BJ (cell line): ENCODE measurements at regions not wholly inside any gene's neighbourhood (a gene's known extent, or its start where the extent isn't known, plus 50 kb on each side); places are given as distances from the start of the nearest gene placed in this dataset.

Experiments used
- CTCF ChIA-PET: fragments of 350-600 bp; formaldehyde crosslinking; extraction: SDS; loops from one replicate; lab custom pipeline; 2021; ENCODE audit warnings: antibody characterized with exemption, inconsistent platforms; lab: Yijun Ruan, JAX
- POLR2A ChIA-PET: fragments of 300-600 bp; sonication (Branson Sonifier 250); formaldehyde crosslinking; extraction: SDS; loops from one replicate; lab custom pipeline; 2021; ENCODE audit warnings: antibody characterized with exemption; lab: Charles Lee
- DNase-seq: peaks from one replicate; pipeline ENCODE4 v3.0.0-alpha.2; 2011; ENCODE audit warnings: low read depth
- H3K27me3 ChIP-seq: 2 replicates; pipeline ENCODE4 v1.6.0; 2011; ENCODE audit warnings: low read length; ENCODE audit not compliant: control insufficient read depth, insufficient read depth
- H3K36me3 ChIP-seq: 2 replicates; pipeline ENCODE4 v1.5.1; 2011; ENCODE audit warnings: low read length; ENCODE audit not compliant: control insufficient read depth, insufficient read depth
- H3K4me3 ChIP-seq: 2 replicates; pipeline ENCODE4 v1.5.1; 2011; ENCODE audit warnings: low read depth, mild to moderate bottlenecking, control low read depth, low read length
- TF ChIP-seq, protein P1 (sequence below): IDR thresholded peaks from 2 replicates; pipeline ENCODE4 v1.5.1; 2011; ENCODE audit warnings: low read depth, mild to moderate bottlenecking, control low read depth, inconsistent platforms, low read length, moderate library complexity; ENCODE audit not compliant: insufficient read depth

- DNase-seq: no peak
- CTCF ChIA-PET: interaction anchor here (1.3 kb wide), 1 partner anchor 85 kb away, joined by 3 read pairs; no protein-coding TSS in a partner anchor
Observed at GRCh38 chr4:121277194-121278105, 103.4 kb downstream of the QRFPR start.

DNA sequence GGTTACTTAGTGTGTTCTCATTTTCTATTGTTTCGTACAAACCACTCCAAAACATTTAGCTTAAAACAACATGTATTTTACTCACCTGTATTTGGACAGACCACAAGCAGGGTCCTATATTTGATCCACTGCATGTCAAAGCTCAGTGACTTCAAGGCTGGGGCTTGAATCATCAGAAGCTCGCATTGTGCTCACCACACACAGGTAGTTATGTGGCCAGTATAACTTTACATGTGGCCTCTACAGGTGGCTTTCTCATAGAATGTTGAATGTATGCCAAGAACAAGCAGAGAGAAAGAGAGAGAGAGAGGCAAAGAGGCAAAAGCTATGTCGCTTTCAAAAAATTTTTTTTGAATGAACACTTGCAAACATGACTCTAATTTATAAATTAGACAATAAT is 107.6 kb downstream of the QRFPR start:
- H3K4me3 ChIP-seq: no peak overlapping the region
- ChIA-PET CTCF (interaction anchor here (0.9 to 2.8 kb wide), 6 partner anchors 11 to 81 kb away, joined by 3 to 9 read pairs (median 4); no protein-coding TSS in a partner anchor), POLR2A (no interaction called here)
- DNase-seq: no peak
- no peaks in the 10 kb centered on the region for H3K27me3 ChIP-seq
- H3K36me3 ChIP-seq: no peaks in the 10 kb centered on the region
- TF ChIP-seq, protein P1, sequence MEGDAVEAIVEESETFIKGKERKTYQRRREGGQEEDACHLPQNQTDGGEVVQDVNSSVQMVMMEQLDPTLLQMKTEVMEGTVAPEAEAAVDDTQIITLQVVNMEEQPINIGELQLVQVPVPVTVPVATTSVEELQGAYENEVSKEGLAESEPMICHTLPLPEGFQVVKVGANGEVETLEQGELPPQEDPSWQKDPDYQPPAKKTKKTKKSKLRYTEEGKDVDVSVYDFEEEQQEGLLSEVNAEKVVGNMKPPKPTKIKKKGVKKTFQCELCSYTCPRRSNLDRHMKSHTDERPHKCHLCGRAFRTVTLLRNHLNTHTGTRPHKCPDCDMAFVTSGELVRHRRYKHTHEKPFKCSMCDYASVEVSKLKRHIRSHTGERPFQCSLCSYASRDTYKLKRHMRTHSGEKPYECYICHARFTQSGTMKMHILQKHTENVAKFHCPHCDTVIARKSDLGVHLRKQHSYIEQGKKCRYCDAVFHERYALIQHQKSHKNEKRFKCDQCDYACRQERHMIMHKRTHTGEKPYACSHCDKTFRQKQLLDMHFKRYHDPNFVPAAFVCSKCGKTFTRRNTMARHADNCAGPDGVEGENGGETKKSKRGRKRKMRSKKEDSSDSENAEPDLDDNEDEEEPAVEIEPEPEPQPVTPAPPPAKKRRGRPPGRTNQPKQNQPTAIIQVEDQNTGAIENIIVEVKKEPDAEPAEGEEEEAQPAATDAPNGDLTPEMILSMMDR: no peak

More at GRCh38 chr4:121277194-121278105, 103.4 kb downstream of the QRFPR start:
- H3K27me3 ChIP-seq: no peaks in the 10 kb centered on the region
- H3K4me3 ChIP-seq: no peak overlapping the region
- TF ChIP-seq, protein P1: no peak
- H3K36me3 ChIP-seq: no peaks in the 10 kb centered on the region
- POLR2A ChIA-PET: no interaction called here

DNA sequence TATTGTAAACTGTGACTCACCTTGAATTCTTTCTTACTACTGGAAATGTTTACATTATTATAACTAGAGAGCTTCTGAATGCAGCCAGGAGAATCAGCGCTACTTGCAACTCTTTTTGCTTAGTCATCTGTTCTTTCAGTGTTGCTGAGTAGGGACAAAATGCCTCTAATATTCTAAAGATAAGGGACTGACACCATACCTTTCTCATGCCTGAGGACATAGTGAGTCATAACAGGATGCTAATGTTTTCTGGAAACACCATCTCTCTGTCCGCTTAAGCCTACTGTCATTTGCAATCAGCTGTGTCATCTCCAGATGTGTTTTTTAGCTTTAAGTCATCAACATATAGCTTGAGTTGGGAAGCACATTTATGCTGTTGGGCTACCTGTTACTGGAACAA is 108.3 kb downstream of the QRFPR start:
- H3K27me3 ChIP-seq: no peaks in the 10 kb centered on the region
- no peak overlapping the region for H3K4me3 ChIP-seq
- H3K36me3 ChIP-seq: no peaks in the 10 kb centered on the region
- ChIA-PET CTCF (interaction anchor here (0.9 to 2.8 kb wide), 5 partner anchors 10 to 80 kb away, joined by 3 to 9 read pairs (median 3); no protein-coding TSS in a partner anchor), POLR2A (no interaction called here)
- DNase-seq: no peak
- TF ChIP-seq, protein P1: no peak

DNA sequence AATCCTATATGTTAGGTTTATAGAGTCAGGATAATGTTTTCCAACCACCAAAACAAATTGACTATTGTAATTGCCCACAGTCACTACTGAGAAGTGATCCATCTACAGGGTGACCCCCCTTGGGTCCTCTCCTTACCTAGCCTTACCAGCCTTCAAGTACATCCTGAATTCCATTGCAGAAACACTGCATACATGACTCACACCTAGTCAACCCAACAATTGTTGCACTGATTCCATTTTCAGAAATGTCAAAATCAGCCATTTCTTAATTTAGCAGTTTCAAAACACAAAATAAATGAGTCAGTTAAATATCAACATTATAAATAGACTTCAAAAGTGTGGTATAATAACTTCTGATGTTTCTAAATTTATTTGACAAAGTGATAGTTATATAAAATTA is 106.3 kb upstream of the TNIP3 start:
- ChIA-PET POLR2A (no interaction called here), CTCF (no interaction called here)
- Histone ChIP-seq H3K36me3 (no peaks in the 10 kb centered on the region), H3K27me3 (no peaks in the 10 kb centered on the region), H3K4me3 (no peak overlapping the region)
- TF ChIP-seq, protein P1: no peak
- no peak for DNase-seq

- ChIA-PET CTCF (no interaction called here), POLR2A (no interaction called here)
- no peak for DNase-seq
- TF ChIP-seq, protein P1: no peak
- Histone ChIP-seq H3K36me3 (no peaks in the 10 kb centered on the region), H3K4me3 (no peak overlapping the region), H3K27me3 (no peaks in the 10 kb centered on the region)
Observed at GRCh38 chr4:121269001-121269400, 104.9 kb upstream of the TNIP3 start.
